BLaER1 treated with 17β-estradiol and CSF1 and Interleukin-3, amounts not matched to agents 10 nM and 100 nM (cell line): ENCODE measurements at regions not wholly inside any gene's neighbourhood (a gene's known extent, or its start where the extent isn't known, plus 50 kb on each side); places are given as distances from the start of the nearest gene placed in this dataset.
A peak's percentile ranks its signal among the peaks of the same experiment; 100 is the strongest.
"Not testable (repeated sequence)": the region's sequence is repeated elsewhere in the genome, so short reads cannot be mapped to it uniquely, and the experiment has no call there.

Experiments
- H3K27ac ChIP-seq, 11 experiments: shearing (Covaris generic); formaldehyde crosslinking; 2 replicates each; pipeline ENCODE4 v1.8.1; 2022
- H3K27me3 ChIP-seq, 11 experiments: shearing (Covaris generic); formaldehyde crosslinking; 2 replicates each; pipeline ENCODE4 v1.8.1; 2022
- H3K36me3 ChIP-seq, 11 experiments: shearing (Covaris generic); formaldehyde crosslinking; 2 replicates each; pipeline ENCODE4 v1.8.1; 2022
- H3K4me1 ChIP-seq, 10 experiments: shearing (Covaris generic); formaldehyde crosslinking; 2 replicates each; pipeline ENCODE4 v1.8.1; 2022
- H3K4me2 ChIP-seq, 11 experiments: shearing (Covaris generic); formaldehyde crosslinking; 2 replicates each; pipeline ENCODE4 v1.8.1; 2022
- H3K4me3 ChIP-seq, 10 experiments: shearing (Covaris generic); formaldehyde crosslinking; 2 replicates each; pipeline ENCODE4 v1.8.1; 2022
- H3K9ac ChIP-seq, 11 experiments: shearing (Covaris generic); formaldehyde crosslinking; 2 replicates each; pipeline ENCODE4 v1.8.1; 2022
- H3K9me3 ChIP-seq, 11 experiments: shearing (Covaris generic); formaldehyde crosslinking; replicated peaks in 1 of 11; 2 replicates each; pipeline ENCODE4 v1.8.1; 2022
- H4K20me1 ChIP-seq, 11 experiments: shearing (Covaris generic); formaldehyde crosslinking; 2 replicates each; pipeline ENCODE4 v1.8.1; 2022
- Cebpa-rat ChIP-seq, 11 experiments: shearing (Covaris generic); IDR thresholded peaks; 2 replicates each; pipeline ENCODE4 v1.8.1; 2022

DNA sequence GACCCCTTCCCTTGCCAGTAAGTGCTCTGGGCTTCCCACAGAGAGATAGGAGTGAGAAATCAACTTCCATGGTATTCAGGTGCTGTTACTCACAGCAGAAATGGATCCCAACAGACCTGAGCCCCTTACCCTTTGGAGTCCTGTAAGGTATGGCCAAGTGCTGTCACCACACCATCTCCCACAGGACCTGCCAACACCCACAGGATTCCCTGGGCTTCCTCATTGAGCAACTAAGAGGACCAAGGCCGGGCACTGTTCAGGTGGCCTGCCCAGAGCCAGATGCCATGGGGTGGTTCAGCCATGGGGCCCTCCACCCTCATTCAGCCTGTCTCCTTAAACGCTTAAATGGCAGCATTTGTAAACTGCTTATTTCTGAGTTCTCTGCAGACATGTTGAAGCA, 166.2 kb downstream of the TRIM43 start:
- Histone ChIP-seq H3K27ac (no peak overlapping the region), H3K36me3 (no peaks in the 10 kb centered on the region), H3K4me1 (peaks cover 0 to 13% (median 0%) of the 10 kb centered on the region in 10 experiments; a peak in 6 of 20 replicates), H3K4me2 (no peak overlapping the region), H4K20me1 (no peaks in the 10 kb centered on the region), H3K9me3 (no peaks in the 10 kb centered on the region), H3K9ac (no peak overlapping the region), H3K27me3 (no peaks in the 10 kb centered on the region), H3K4me3 (no peak overlapping the region)
- TF ChIP-seq Cebpa-rat (IDR thresholded peaks at IDR 0.05) = no peak

DNA sequence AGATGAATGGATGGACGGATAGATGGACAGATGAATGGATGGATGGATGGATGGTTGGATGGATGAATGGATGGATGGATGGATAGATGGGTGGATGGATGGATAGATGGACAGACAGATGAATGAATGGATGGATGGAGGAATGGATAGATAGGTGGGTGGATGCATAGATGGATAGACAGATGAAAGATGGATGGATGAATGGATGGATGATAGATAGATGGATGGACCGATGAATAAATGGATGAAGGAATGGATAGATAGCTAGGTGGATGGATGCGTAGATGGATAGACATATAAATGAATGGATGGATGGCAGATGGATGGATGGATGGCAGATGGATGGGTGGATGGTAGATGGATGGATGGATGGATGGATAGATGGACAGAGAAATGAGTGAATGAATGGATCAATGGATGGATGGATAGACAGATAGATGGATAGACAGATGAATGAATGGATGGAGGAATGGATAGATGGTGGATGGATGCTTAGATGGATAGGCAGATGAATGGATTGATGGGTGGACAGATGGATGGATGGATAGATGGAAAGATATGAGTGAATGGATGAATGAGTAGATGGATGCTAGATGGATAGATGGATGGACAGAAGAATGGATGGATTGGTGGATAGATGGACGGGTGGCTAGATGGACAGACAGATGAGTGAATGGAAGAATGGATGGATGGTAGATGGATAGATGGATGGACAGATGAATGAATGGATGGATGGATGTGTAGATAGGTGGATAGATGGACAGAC, 167.9 kb downstream of the TRIM43 start:
- no peaks in the 10 kb centered on the region for H4K20me1 ChIP-seq
- H3K4me1 ChIP-seq = peaks cover 0 to 13% (median 0%) of the 10 kb centered on the region in 10 experiments; a peak in 6 of 20 replicates
- no peak overlapping the region for H3K9ac ChIP-seq
- no peaks in the 10 kb centered on the region for H3K9me3 ChIP-seq
- H3K27me3 ChIP-seq = no peaks in the 10 kb centered on the region
- no peak overlapping the region for H3K4me2 ChIP-seq
- TF ChIP-seq Cebpa-rat (IDR thresholded peaks at IDR 0.05) = no peak
- H3K4me3 ChIP-seq = no peak overlapping the region
- no peaks in the 10 kb centered on the region for H3K36me3 ChIP-seq
- no peak overlapping the region for H3K27ac ChIP-seq

DNA sequence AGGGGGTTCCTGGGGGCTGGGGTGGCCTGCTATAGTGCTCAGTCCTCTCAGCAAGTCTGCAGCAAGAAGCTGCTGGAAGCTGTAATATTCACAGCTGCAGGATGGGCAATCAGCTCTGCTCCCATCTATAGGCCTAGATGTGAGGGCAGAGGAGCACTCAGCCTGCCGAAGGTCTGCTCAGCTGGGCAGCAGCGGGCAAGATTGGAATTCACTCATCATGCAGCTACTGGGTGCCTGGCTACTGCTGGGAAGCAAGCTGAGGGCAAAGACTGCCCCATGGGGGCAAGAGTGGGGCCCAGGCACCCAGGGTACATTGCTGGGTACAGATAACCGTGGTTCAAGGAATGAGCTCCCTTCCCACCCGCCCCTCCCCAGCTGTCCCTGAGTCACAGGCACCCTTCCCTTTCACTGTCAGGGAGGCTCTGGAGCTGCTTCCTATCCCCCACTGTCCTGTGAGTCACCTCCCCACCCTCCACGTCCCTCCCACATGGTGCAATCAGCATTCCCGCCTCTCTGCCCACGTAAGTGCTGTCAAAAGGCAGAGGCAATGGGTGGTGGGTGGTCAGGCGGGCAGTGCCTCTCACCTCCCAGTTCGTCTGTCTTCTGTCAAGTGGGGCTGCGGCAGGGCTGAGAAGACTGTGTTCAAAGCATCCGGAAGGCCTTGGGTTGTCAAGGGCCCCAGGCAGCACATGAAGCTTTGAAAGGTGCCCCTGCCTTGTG, 169.2 kb downstream of the TRIM43 start:
- no peaks in the 10 kb centered on the region for H4K20me1 ChIP-seq
- TF ChIP-seq Cebpa-rat (IDR thresholded peaks at IDR 0.05) = no peak
- H3K4me2 ChIP-seq = peak overlapping the region in 3 of 11 experiments; percentile 29 to 41 (median 29); a peak in 4 of 22 replicates
- no peak overlapping the region for H3K27ac ChIP-seq
- H3K27me3 ChIP-seq = no peaks in the 10 kb centered on the region
- H3K4me1 ChIP-seq = peaks cover 0 to 13% (median 0%) of the 10 kb centered on the region in 10 experiments; a peak in 6 of 20 replicates
- no peaks in the 10 kb centered on the region for H3K36me3 ChIP-seq
- H3K9ac ChIP-seq = no peak overlapping the region
- no peak overlapping the region for H3K4me3 ChIP-seq
- no peaks in the 10 kb centered on the region for H3K9me3 ChIP-seq

DNA sequence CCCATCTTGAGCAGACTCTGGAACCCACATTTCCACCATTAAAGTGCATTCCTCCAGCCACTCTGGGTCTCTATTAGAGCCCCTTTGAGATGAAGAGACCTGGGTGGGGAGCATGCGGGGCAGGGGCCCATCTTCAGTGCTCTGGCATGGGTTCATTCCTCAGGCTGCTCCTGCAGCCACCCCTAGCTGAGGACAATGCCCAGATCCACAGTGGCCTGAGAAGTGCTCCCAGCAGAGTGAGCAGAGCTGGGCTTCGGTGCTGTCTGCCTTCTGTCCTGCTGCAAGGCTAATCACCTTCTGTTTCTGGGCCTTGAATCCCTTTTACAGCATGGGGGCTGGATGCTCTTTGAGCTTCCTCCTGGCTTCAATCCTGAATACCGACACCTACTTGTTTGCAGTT, 169.8 kb downstream of the TRIM43 start:
- no peak overlapping the region for H3K4me3 ChIP-seq
- H3K9me3 ChIP-seq = no peaks in the 10 kb centered on the region
- H4K20me1 ChIP-seq = no peaks in the 10 kb centered on the region
- no peak overlapping the region for H3K27ac ChIP-seq
- no peaks in the 10 kb centered on the region for H3K36me3 ChIP-seq
- TF ChIP-seq Cebpa-rat (IDR thresholded peaks at IDR 0.05) = no peak
- H3K27me3 ChIP-seq = no peaks in the 10 kb centered on the region
- H3K4me1 ChIP-seq = peaks cover 0 to 13% (median 0%) of the 10 kb centered on the region in 10 experiments; a peak in 6 of 20 replicates
- no peak overlapping the region for H3K9ac ChIP-seq
- peak overlapping the region in 3 of 11 experiments; percentile 24 to 29 (median 29); a peak in 3 of 22 replicates for H3K4me2 ChIP-seq

DNA sequence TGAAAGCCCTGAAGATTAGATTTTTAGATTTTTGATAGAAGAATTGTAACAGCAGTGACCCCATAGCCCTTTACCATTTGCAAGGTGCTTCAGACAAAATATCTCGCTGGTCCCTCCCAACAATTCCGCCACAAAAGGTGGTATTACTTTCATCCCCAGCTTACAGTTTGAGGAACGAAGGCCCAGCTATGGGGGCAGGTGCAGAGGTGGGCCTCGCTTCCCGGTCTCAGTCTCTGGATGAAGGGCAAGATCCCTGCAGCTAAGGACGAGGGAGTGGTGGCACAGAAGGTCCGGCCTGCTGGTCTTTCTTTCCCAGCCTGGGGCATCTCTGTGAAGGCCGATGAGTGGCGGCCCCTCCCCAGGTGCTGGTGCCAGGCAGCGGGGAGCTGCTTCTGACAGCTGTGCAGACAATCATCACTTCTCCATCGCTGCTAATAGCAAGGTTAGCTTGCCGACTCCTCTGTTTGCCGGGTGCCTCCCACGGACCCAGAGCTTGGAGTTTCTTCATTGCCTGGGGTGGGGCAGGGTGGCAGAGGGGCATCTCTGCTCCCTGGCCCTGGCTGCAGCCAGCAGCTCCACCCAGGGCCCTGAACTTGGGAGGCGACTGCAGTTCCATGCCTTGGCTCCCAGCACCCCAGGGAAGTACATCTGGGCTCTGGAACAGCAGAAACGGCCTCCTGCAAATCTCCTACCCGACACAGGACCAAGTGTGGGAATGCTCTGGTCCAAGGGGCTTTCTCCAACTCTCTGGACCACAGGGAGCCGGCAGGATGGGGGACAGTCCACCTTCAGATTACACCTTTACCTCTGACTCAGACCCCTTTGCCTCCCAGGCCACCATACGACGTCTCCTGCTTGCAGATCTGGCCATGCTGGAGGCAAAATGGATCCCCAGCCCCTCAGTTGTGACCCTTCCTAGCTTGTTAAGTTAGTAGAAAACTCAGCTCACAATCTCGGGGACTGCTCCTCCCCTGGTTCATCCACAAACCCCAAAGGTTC, 170.5 kb downstream of the TRIM43 start:
- not testable (repeated sequence) for H3K27ac ChIP-seq, H3K4me2 ChIP-seq, H4K20me1 ChIP-seq, H3K9ac ChIP-seq, H3K27me3 ChIP-seq, H3K4me3 ChIP-seq, H3K9me3 ChIP-seq, H3K36me3 ChIP-seq
- H3K4me1 ChIP-seq = peaks cover 0 to 13% (median 0%) of the 10 kb centered on the region in 10 experiments; a peak in 5 of 20 replicates

DNA sequence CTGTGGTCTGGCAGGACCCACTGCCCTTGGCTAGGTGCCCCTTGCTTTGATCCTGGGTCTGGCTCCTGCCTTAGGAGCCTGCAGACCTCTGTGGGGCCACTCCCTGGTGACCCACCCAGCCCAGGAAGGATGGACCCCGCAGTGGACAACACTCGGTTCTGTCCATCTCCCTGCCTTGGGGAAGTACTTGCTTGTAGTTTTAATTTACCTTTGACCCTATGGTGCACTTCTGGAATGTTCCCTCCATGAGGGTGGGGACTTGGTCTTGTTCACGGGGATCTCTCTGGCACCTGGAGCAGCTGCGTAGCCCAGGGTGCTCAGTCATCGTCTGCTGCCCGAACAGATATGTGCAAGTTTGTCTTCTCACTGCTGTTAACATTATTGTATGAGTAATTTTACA, 171.3 kb downstream of the TRIM43 start:
- not testable (repeated sequence) for H3K9me3 ChIP-seq, H3K27me3 ChIP-seq, H3K36me3 ChIP-seq, H3K9ac ChIP-seq, H4K20me1 ChIP-seq, H3K27ac ChIP-seq, H3K4me3 ChIP-seq, H3K4me2 ChIP-seq
- peaks cover 0 to 13% (median 0%) of the 10 kb centered on the region in 10 experiments; a peak in 5 of 20 replicates for H3K4me1 ChIP-seq

DNA sequence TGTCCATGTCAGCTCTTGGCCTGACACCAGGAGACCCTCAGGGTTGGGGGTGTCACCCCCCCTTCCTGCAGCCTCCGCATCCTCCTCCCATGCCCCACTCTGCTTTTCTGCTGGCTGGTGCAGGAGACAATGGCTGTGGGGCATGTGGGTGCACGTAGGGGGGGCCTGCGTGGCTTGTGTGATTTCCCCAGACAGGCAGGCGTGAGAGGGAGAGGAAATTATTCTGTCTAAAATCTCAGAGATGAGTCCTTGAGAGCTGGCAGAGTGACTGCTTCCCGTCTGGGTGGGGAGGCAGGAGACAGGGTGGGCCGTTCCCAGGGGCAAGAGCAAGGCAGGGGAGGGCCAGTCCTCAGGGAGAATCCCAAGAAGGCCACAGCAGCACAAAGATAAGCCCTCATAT, 173.2 kb downstream of the TRIM43 start:
- H3K27me3 ChIP-seq, H3K27ac ChIP-seq, H4K20me1 ChIP-seq, H3K36me3 ChIP-seq, H3K4me3 ChIP-seq, H3K4me2 ChIP-seq, H3K9me3 ChIP-seq, H3K9ac ChIP-seq: not testable (repeated sequence)
- H3K4me1 ChIP-seq = peaks cover 0 to 13% (median 0%) of the 10 kb centered on the region in 10 experiments; a peak in 5 of 20 replicates

- H3K9me3 ChIP-seq, H3K4me1 ChIP-seq, H3K36me3 ChIP-seq: not testable (repeated sequence)
These were observed 174.4 kb downstream of the TRIM43 start for GRCh38 chr2:95765925-95766910.

DNA sequence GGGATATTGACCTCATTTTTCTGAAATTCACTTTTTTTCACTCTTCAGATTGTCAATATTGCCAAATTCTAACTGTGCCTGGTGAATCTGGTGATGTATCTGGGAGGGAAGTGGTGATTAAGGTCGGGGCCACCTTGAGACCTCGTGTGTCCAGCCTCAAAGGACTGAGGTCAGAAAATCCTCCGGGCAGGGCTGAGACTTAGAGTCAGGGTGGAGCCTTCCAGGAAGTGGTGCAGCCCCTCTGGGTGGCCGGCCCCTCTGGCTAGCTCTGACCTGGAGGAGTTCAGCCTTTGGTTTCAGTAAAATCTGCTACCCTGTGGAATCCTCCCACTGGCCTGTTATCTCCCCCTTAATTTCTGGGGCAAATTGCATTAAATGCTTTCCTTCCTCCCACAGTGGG, 175.7 kb downstream of the TRIM43 start:
- not testable (repeated sequence) for H3K4me2 ChIP-seq, H3K4me3 ChIP-seq, H4K20me1 ChIP-seq, H3K4me1 ChIP-seq, H3K36me3 ChIP-seq, H3K27me3 ChIP-seq, H3K9me3 ChIP-seq, H3K27ac ChIP-seq, H3K9ac ChIP-seq

More at GRCh38 chr2:95765925-95766910, 174.4 kb downstream of the TRIM43 start:
- H3K4me2 ChIP-seq, H3K27me3 ChIP-seq, H4K20me1 ChIP-seq, H3K9ac ChIP-seq, H3K27ac ChIP-seq, H3K4me3 ChIP-seq: not testable (repeated sequence)

DNA sequence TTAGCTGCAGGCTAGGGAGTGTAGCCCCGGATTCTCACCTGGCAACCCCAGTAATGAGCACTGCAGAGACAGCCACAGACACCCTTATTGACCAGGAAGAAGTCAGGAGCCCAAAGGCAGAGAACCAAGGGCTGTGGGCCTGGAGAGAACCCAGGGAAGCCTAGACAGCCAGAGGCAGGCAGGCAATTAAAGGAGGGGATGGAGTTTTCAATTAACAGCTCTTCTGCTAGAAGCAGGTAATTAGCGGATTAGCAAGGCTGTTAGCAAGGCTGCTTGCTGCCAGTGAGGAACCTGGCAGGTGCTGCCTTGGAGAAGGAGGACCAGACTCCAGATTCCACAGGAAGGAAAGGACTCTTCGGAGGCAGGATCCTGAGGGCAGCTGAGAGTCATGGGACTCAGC, 176.1 kb downstream of the TRIM43 start:
- H3K4me2 ChIP-seq, H3K27ac ChIP-seq, H3K4me3 ChIP-seq, H3K9ac ChIP-seq, H3K27me3 ChIP-seq, H3K4me1 ChIP-seq, H3K9me3 ChIP-seq, H3K36me3 ChIP-seq, H4K20me1 ChIP-seq: not testable (repeated sequence)

- H3K27me3 ChIP-seq, H3K4me3 ChIP-seq, H3K9me3 ChIP-seq, H3K27ac ChIP-seq, H3K4me2 ChIP-seq, H4K20me1 ChIP-seq, H3K36me3 ChIP-seq, H3K4me1 ChIP-seq, H3K9ac ChIP-seq: not testable (repeated sequence)
These were observed 177.5 kb downstream of the TRIM43 start for GRCh38 chr2:95769256-95769655.

GRCh38 chr2:95770726-95771125, 178.9 kb downstream of the TRIM43 start:
- H3K9ac ChIP-seq, H3K9me3 ChIP-seq, H3K27ac ChIP-seq, H3K4me1 ChIP-seq, H3K36me3 ChIP-seq, H3K27me3 ChIP-seq, H3K4me3 ChIP-seq, H4K20me1 ChIP-seq, H3K4me2 ChIP-seq: not testable (repeated sequence)
